Endothelial cell of umbilical vein (primary cell): ENCODE measurements at regions not wholly inside any gene's neighbourhood (a gene's known extent, or its start where the extent isn't known, plus 50 kb on each side); places are given as distances from the start of the nearest gene placed in this dataset.

Source experiments
- CTCF ChIP-seq, 2 donors: IDR thresholded peaks; 1 replicate in 1 of 2; 2 replicates in 1 of 2; pipeline ENCODE4 v1.5.1; 2011; ENCODE audit warnings: low read length in 2 of 2, mild to moderate bottlenecking in 2 of 2, moderate library complexity in 2 of 2, control low read depth in 1 of 2, inconsistent platforms in 1 of 2, low read depth in 1 of 2; ENCODE audit not compliant: insufficient read depth in 1 of 2; ENCODE audit errors: extremely low read depth in 1 of 2
- EZH2 ChIP-seq: IDR thresholded peaks from 2 replicates; pipeline ENCODE4 v1.6.1; 2012; ENCODE audit warnings: borderline replicate concordance, low read depth, mild to moderate bottlenecking, moderate library complexity, low read length, inconsistent platforms; ENCODE audit not compliant: severe bottlenecking
- JUN ChIP-seq: IDR thresholded peaks from 2 replicates; pipeline ENCODE4 v1.6.1; 2011; ENCODE audit warnings: borderline replicate concordance, low read depth; ENCODE audit not compliant: insufficient read length, insufficient read depth
- MAX ChIP-seq: IDR thresholded peaks from 2 replicates; pipeline ENCODE4 v1.6.1; 2011; ENCODE audit not compliant: insufficient read depth, insufficient read length
- MYC ChIP-seq: IDR thresholded peaks from one replicate; pipeline ENCODE4 v1.6.1; 2011; ENCODE audit warnings: mild to moderate bottlenecking, low read depth, low read length
- POLR2A ChIP-seq: IDR thresholded peaks from 2 replicates; pipeline ENCODE4 v1.6.1; 2012; ENCODE audit warnings: low read depth, mild to moderate bottlenecking, control low read depth, low read length
- POLR2AphosphoS5 ChIP-seq: IDR thresholded peaks from 2 replicates; pipeline ENCODE4 v1.6.1; 2012; ENCODE audit warnings: low read depth, mild to moderate bottlenecking, control low read depth, low read length, moderate library complexity; ENCODE audit not compliant: insufficient read depth

GRCh38 chr17:68131456-68131855 lies 95.9 kb downstream of the KPNA2 start:
- TF ChIP-seq CTCF (IDR thresholded peaks at IDR 0.05; ENCODE audit: extremely low read depth in 1 of 2, insufficient read depth in 1 of 2, low read depth in 1 of 2, low read length in 2 of 2) (no peak), POLR2AphosphoS5 (no peak), EZH2 (no peak), MAX (no peak), POLR2A (no peak), JUN (no peak), MYC (no peak)
